ENCODE measurements at regions not wholly inside any gene's neighbourhood (a gene's known extent, or its start where the extent isn't known, plus 50 kb on each side); places are given as distances from the start of the nearest gene placed in this dataset.

DNA sequence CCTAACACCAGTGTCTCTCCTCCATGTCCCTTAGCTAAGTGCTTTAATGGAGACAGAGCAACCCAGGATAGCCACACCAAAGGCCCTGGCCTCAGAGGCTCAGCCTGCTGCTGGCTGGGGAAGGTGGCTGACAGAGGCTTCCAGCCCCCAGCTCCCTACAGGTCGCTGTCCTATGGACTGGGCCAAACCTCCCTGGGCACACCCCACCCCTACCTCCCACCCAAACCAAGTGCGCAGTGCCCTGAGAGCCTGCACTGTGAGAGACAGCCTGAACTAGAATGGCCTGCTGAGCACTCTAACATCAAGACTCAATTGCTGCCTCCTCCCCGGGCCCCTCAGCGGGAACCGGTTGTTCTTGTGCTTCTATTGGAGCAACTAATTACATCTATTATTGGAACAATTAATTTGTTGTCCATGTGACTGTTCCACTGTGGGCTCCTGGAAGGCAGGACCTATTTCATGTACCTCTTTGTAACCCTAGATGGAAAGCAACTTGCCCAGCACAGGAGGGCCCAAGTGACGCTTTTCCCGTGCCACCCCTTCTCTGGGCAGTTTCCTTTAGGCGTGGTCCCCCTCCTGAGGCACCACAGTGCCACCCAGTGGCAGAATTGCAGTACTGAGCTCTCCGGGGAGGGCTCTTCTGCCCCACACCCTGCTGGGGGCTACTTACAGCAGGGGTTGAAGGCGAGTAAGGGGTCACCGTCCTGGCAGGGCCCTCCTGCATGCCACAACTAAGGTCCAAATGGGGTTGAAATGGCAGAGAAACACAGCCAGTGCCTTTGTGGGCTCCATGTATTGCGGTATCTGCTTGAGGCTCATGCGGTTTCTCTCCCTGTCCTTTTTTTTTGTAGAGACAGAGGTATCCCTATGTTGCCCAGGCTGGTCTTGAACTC is 63.7 kb upstream of the WAPL start:
- TF ChIP-seq ZBTB33 (IDR thresholded peaks at IDR 0.05; ENCODE audit: extremely low read depth, insufficient replicate concordance, low read length) (no peak), JUND (IDR thresholded peaks at IDR 0.05) (no peak), EZH2 (IDR thresholded peaks at IDR 0.05) (no peak)

All from HCT116 (cell line).